H1 (cell line): ENCODE measurements at regions not wholly inside any gene's neighbourhood (a gene's known extent, or its start where the extent isn't known, plus 50 kb on each side); places are given as distances from the start of the nearest gene placed in this dataset.

ENCODE experiments used
- FOSL1 ChIP-seq: IDR thresholded peaks from 2 replicates; pipeline ENCODE4 v1.6.1; 2011; ENCODE audit warnings: mild to moderate bottlenecking, low read depth, low read length, moderate library complexity; ENCODE audit not compliant: insufficient read depth
- KDM1A ChIP-seq: fragments of 200-600, 300-600 bp; sonication (generic); IDR thresholded peaks from 2 replicates; pipeline ENCODE4 v1.7.1; 2016; ENCODE audit warnings: mild to moderate bottlenecking, low read length, borderline replicate concordance
- KDM4A ChIP-seq: IDR thresholded peaks from one replicate; pipeline ENCODE4 v1.7.1; 2012; ENCODE audit warnings: low read depth, mild to moderate bottlenecking, moderate library complexity, low read length, inconsistent platforms; ENCODE audit not compliant: severe bottlenecking
- POLR2A ChIP-seq, 2 experiments: IDR thresholded peaks; 1 replicate in 1 of 2; 2 replicates in 1 of 2; pipeline ENCODE4 v1.6.1; 2011; ENCODE audit warnings: low read depth in 2 of 2, low read length in 2 of 2, mild to moderate bottlenecking in 2 of 2; ENCODE audit errors: control extremely low read depth in 1 of 2
- POU5F1 ChIP-seq: IDR thresholded peaks from 2 replicates; pipeline ENCODE4 v1.6.1; 2011; ENCODE audit warnings: low read depth, mild to moderate bottlenecking, low read length, moderate library complexity
- YY1 ChIP-seq: IDR thresholded peaks from 2 replicates; pipeline ENCODE4 v1.6.1; 2011; ENCODE audit warnings: low read depth, mild to moderate bottlenecking, low read length

- TF ChIP-seq KDM4A (no peak), POLR2A (IDR thresholded peaks at IDR 0.05; ENCODE audit: control extremely low read depth in 1 of 2, low read depth in 2 of 2, low read length in 2 of 2) (no peak), YY1 (no peak), POU5F1 (no peak), KDM1A (no peak), FOSL1 (no peak)
- TF ChIP-seq, all 59 proteins: peak for 0
These were observed 407.8 kb downstream of the NKX6-1 start (continued) for GRCh38 chr4:84091266-84091665.
